K562 (cell line): ENCODE measurements at regions not wholly inside any gene's neighbourhood (a gene's known extent, or its start where the extent isn't known, plus 50 kb on each side); places are given as distances from the start of the nearest gene placed in this dataset.

ENCODE experiments used
- ATAC-seq: fragments of 200-7000 bp; cut with Tn5 transposase; 3 replicates; pipeline ENCODE4 v1.9.1; 2020; ENCODE audit warnings: moderate library complexity
- BruUV-seq: library from RNA; stranded (reverse); fragments of 400-500 nt; replicated peaks from 2 replicates; lab custom pipeline; 2021; lab: Mats Ljungman, UMichigan
- CTCF ChIA-PET: fragments of 300-600 bp; formaldehyde crosslinking; extraction: SDS; loops from one replicate; lab custom pipeline; 2021; ENCODE audit warnings: low intra/inter-chr PET ratio; lab: Yijun Ruan, JAX
- POLR2A ChIA-PET: fragments of 300-600, 350-650 bp; sonication (Branson Sonifier 250); formaldehyde crosslinking; extraction: SDS; loops from one replicate; lab custom pipeline; 2021; ENCODE audit warnings: antibody characterized with exemption, inconsistent platforms; lab: Yijun Ruan, JAX
- DNase-seq, 4 experiments: peaks; one replicate each; pipeline versions ENCODE4 v3.0.0 to v3.0.0-alpha.2; 2011 to 2018; ENCODE audit warnings: low spot score in 3 of 4, mixed read lengths in 3 of 4; ENCODE audit errors: extremely low read depth in 1 of 4
- FAIRE-seq: peaks from 2 replicates; lab custom pipeline; 2011; peaks lifted over from hg19 to GRCh38; lab: Jason Lieb, UNC
- H2AFZ ChIP-seq: 2 replicates; pipeline ENCODE4 v1.6.0; 2011; ENCODE audit warnings: low read depth, low read length, control low read depth, inconsistent platforms
- H3K27ac ChIP-seq: fragments of 200-600 bp; 3 replicates; pipeline ENCODE4 v1.8.0; 2011; ENCODE audit warnings: low read depth, mild to moderate bottlenecking, control low read depth, inconsistent platforms, low read length, moderate library complexity, mixed read lengths; ENCODE audit errors: extremely low read depth
- H3K27me3 ChIP-seq, 2 experiments: fragments of 300-600 bp in 1 of 2; 2 replicates in 1 of 2; 3 replicates in 1 of 2; pipeline versions ENCODE4 v1.6.0 to v1.8.0; 2011; ENCODE audit warnings: inconsistent platforms in 2 of 2, low read length in 2 of 2, mild to moderate bottlenecking in 1 of 2, mixed read lengths in 1 of 2, moderate library complexity in 1 of 2; ENCODE audit not compliant: control insufficient read depth in 2 of 2, insufficient read depth in 2 of 2
- H3K36me3 ChIP-seq: fragments of 300-600 bp; 3 replicates; pipeline ENCODE4 v1.8.0; 2011; ENCODE audit warnings: mild to moderate bottlenecking, low read length, inconsistent platforms; ENCODE audit not compliant: control insufficient read depth, insufficient read depth
- H3K4me1 ChIP-seq, 2 experiments: fragments of 200-600 bp in 1 of 2; replicated peaks in 1 of 2; 2 replicates in 1 of 2; 3 replicates in 1 of 2; pipeline versions ENCODE4 v1.5.1 to v1.8.0; 2011; ENCODE audit warnings: inconsistent platforms in 2 of 2, low read length in 2 of 2, mild to moderate bottlenecking in 1 of 2, mixed read lengths in 1 of 2, moderate library complexity in 1 of 2; ENCODE audit not compliant: control insufficient read depth in 2 of 2, insufficient read depth in 2 of 2
- H3K4me2 ChIP-seq: 2 replicates; pipeline ENCODE4 v1.6.1; 2011; ENCODE audit warnings: low read length, control low read depth, inconsistent platforms, mixed read lengths; ENCODE audit not compliant: insufficient read depth
- H3K4me3 ChIP-seq: fragments of 200-600 bp; sonication (generic), shearing (Covaris generic); 2 replicates; pipeline ENCODE4 v1.5.1; 2016; ENCODE audit warnings: control low read depth, inconsistent platforms
- H3K79me2 ChIP-seq: fragments of 200-600 bp; 3 replicates; pipeline ENCODE4 v1.8.0; 2011; ENCODE audit warnings: low read length, inconsistent platforms; ENCODE audit not compliant: control insufficient read depth, insufficient read depth
- H3K9ac ChIP-seq, 2 experiments: 2 replicates each; pipeline versions ENCODE4 v1.6.0 to v1.6.1; 2011; ENCODE audit warnings: low read depth in 2 of 2, low read length in 2 of 2, control low read depth in 1 of 2, inconsistent platforms in 1 of 2, mild to moderate bottlenecking in 1 of 2, mixed read lengths in 1 of 2; ENCODE audit not compliant: insufficient read depth in 1 of 2
- H3K9me1 ChIP-seq: one replicate; pipeline ENCODE4 v1.6.0; 2011; ENCODE audit warnings: inconsistent platforms, mild to moderate bottlenecking, low read length, moderate library complexity; ENCODE audit not compliant: control insufficient read depth, insufficient read depth
- H3K9me3 ChIP-seq: replicated peaks from 2 replicates; pipeline ENCODE4 v1.5.1; 2011; ENCODE audit warnings: low read depth, low read length, inconsistent platforms; ENCODE audit not compliant: control insufficient read depth, insufficient read depth
- H4K20me1 ChIP-seq: replicated peaks from 2 replicates; pipeline ENCODE4 v1.6.1; 2011; ENCODE audit warnings: low read length, inconsistent platforms, mixed read lengths; ENCODE audit not compliant: control insufficient read depth, insufficient read depth
- CBX5 ChIP-seq: IDR thresholded peaks from 2 replicates; pipeline ENCODE4 v1.6.1; 2014; ENCODE audit warnings: low read depth, borderline replicate concordance
- MCM3 ChIP-seq: fragments of 450-650 bp; IDR thresholded peaks from 2 replicates; pipeline ENCODE4 v1.6.1; 2016
- NR4A1 ChIP-seq, 2 experiments: fragments of 250-450 bp in 1 of 2; fragments of 450-650 bp in 1 of 2; sonication (Bioruptor Pico) in 1 of 2; IDR thresholded peaks; 2 replicates each; pipeline versions ENCODE4 v1.4.0 to v1.6.1; 2016 to 2020; ENCODE audit warnings: mild to moderate bottlenecking in 2 of 2, missing compliant biosample characterization in 1 of 2, missing genetic modification characterization in 1 of 2, moderate library complexity in 1 of 2
- SRSF1 ChIP-seq: fragments of 200-400 bp; formaldehyde crosslinking; IDR thresholded peaks from 2 replicates; pipeline ENCODE4 v1.6.1; 2017; ENCODE audit warnings: mild to moderate bottlenecking, low read depth, low read length, moderate library complexity
- ZBED1 ChIP-seq: IDR thresholded peaks from 2 replicates; pipeline ENCODE4 v1.6.1; 2014
- ZNF217 ChIP-seq: sonication (generic); formaldehyde crosslinking; IDR thresholded peaks from 2 replicates; pipeline ENCODE4 v1.8.0; 2022; ENCODE audit warnings: mild to moderate bottlenecking, missing genetic modification reagents
- ZNF584 ChIP-seq: fragments of 200-800 bp; sonication (Bioruptor generic); IDR thresholded peaks from 2 replicates; pipeline ENCODE4 v1.6.1; 2016; ENCODE audit warnings: low read depth, mild to moderate bottlenecking, missing genetic modification characterization, missing compliant biosample characterization
- ZNF764 ChIP-seq: fragments of 250-450 bp; sonication (Bioruptor Pico); IDR thresholded peaks from 2 replicates; pipeline ENCODE4 v1.4.0; 2020; ENCODE audit warnings: low read depth, mild to moderate bottlenecking, moderate library complexity
- WGBS: fragments of 100-300 bp; shearing (Covaris generic); methylation state at CpG from one replicate; pipeline ENCODE4 v1.1.6; 2016; ENCODE audit warnings: low coverage, mixed read lengths; ENCODE audit not compliant: insufficient coverage; ENCODE audit errors: missing lambda C conversion rate; 5-methylcytosine and 5-hydroxymethylcytosine counted together
- in situ Hi-C: fragments of 300-500 bp; cut with MboI; formaldehyde crosslinking; loops from 4 replicates; pipeline ENCODE4 v1.15.0; 2018; ENCODE audit warnings: inconsistent platforms, mixed read lengths
- intact Hi-C: fragments of 100-400 bp; cut with micrococcal nuclease; formaldehyde crosslinking; loops from 2 replicates; pipeline ENCODE4 v1.14.2; 2022
- TF ChIP-seq, protein P1 (sequence below), 2 experiments: fragments of 450-650 bp; IDR thresholded peaks; 2 replicates each; pipeline ENCODE4 v1.6.1; 2018; ENCODE audit warnings: mild to moderate bottlenecking in 2 of 2, low read depth in 1 of 2; ENCODE audit not compliant: partially characterized antibody in 2 of 2
- TF ChIP-seq, protein P2 (sequence below): fragments of 250-450 bp; sonication (Bioruptor Pico); IDR thresholded peaks from 2 replicates; pipeline ENCODE4 v1.5.0; 2022; ENCODE audit warnings: mild to moderate bottlenecking

DNA sequence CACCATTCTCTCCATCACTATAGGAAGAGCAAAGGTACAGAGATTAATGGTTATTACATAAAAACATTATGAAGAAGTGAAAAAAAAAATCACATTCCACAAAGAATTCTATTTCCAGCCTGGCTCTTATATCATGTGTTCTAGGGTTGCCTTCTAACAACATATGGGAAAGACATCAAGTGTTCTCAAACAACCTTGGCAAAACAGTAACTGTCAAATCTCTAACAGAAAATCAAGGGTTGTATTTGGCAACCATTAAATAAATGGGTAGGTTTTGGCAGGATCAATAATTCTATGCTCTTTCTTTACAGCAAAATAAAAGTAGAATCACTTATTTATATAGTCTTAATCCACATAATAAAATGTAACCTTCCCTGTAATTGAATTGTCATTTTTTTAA is 728.9 kb downstream of the MAT2B start:
- Histone ChIP-seq H3K4me1 (no peaks in the 10 kb centered on the region), H3K9me3 (no peaks in the 10 kb centered on the region), H3K27ac (no peak overlapping the region), H3K27me3 (no peaks in the 10 kb centered on the region), H3K79me2 (no peaks in the 10 kb centered on the region), H3K4me3 (no peak overlapping the region), H3K9ac (no peak overlapping the region), H3K9me1 (no peaks in the 10 kb centered on the region), H3K36me3 (no peaks in the 10 kb centered on the region), H2AFZ (no peak overlapping the region), H4K20me1 (no peaks in the 10 kb centered on the region), H3K4me2 (no peak overlapping the region)
- in situ Hi-C loops = no loop called here
- FAIRE-seq (no peak), DNase-seq (no peak), ATAC-seq (no peak)
- no TSS peak for BruUV-seq
- no peak for TF ChIP-seq CBX5
- TF ChIP-seq ZNF584 (CRISPR knock-in tag) = no peak
- intact Hi-C loops = no loop called here
- POLR2A ChIA-PET = no interaction called here
- CTCF ChIA-PET = no interaction called here

DNA sequence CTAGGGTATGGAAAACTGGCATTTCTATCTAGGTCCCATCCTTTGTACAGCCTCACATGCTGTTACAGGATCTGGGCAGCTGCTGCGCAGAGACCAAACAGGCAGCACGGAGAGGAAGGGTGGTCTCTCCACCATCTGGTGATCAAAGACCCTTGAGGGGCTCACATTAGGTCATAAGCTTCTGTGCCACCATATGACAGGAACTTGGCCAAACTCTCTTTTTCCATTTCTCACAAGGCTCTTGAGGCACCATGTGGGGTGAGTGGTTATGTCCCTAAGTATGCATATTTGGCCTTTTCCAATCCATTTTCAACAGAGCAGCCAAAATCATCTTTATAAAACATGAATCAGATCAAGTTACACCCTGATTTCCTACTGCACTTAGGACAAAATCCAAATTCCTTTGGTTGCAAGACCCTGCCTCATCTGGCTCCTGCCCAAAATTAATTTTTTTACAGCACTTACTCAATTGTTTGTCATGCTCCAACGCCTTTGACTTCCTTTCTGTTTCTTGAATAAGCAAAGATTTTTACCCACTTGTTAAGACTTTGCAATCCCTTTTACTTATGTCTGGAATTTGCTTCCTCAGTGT is 730.0 kb downstream of the MAT2B start:
- H2AFZ ChIP-seq = no peak overlapping the region
- in situ Hi-C loops (no loop called here), intact Hi-C loops (no loop called here)
- H3K36me3 ChIP-seq = no peaks in the 10 kb centered on the region
- H3K4me3 ChIP-seq = no peak overlapping the region
- ATAC-seq = no peak
- 40% methylated on average over 3 of the region's 3 CpGs for WGBS
- ChIA-PET CTCF (no interaction called here), POLR2A (interaction anchor here (0.6 kb wide), 1 partner anchor 202 kb away, joined by 3 read pairs; no protein-coding TSS in a partner anchor)
- no peak for FAIRE-seq
- no TSS peak for BruUV-seq
- no peaks in the 10 kb centered on the region for H3K9me3 ChIP-seq
- no peak for DNase-seq
- no peak overlapping the region for H3K4me2 ChIP-seq
- no peak overlapping the region for H3K27ac ChIP-seq
- H3K79me2 ChIP-seq = no peaks in the 10 kb centered on the region
- no peaks in the 10 kb centered on the region for H4K20me1 ChIP-seq
- no peak overlapping the region for H3K9ac ChIP-seq
- H3K9me1 ChIP-seq = no peaks in the 10 kb centered on the region
- H3K27me3 ChIP-seq = no peaks in the 10 kb centered on the region
- no peaks in the 10 kb centered on the region for H3K4me1 ChIP-seq
- TF ChIP-seq SRSF1 (no peak), NR4A1 (CRISPR knock-in tag; IDR thresholded peaks at IDR 0.05) (no peak), NR4A1 (tag; IDR thresholded peaks at IDR 0.05) (no peak), MCM3 (no peak), ZBED1 (no peak), ZNF764 (CRISPR knock-in tag) (no peak), ZNF217 (CRISPR knock-in tag) (no peak)
- TF ChIP-seq, protein P1, sequence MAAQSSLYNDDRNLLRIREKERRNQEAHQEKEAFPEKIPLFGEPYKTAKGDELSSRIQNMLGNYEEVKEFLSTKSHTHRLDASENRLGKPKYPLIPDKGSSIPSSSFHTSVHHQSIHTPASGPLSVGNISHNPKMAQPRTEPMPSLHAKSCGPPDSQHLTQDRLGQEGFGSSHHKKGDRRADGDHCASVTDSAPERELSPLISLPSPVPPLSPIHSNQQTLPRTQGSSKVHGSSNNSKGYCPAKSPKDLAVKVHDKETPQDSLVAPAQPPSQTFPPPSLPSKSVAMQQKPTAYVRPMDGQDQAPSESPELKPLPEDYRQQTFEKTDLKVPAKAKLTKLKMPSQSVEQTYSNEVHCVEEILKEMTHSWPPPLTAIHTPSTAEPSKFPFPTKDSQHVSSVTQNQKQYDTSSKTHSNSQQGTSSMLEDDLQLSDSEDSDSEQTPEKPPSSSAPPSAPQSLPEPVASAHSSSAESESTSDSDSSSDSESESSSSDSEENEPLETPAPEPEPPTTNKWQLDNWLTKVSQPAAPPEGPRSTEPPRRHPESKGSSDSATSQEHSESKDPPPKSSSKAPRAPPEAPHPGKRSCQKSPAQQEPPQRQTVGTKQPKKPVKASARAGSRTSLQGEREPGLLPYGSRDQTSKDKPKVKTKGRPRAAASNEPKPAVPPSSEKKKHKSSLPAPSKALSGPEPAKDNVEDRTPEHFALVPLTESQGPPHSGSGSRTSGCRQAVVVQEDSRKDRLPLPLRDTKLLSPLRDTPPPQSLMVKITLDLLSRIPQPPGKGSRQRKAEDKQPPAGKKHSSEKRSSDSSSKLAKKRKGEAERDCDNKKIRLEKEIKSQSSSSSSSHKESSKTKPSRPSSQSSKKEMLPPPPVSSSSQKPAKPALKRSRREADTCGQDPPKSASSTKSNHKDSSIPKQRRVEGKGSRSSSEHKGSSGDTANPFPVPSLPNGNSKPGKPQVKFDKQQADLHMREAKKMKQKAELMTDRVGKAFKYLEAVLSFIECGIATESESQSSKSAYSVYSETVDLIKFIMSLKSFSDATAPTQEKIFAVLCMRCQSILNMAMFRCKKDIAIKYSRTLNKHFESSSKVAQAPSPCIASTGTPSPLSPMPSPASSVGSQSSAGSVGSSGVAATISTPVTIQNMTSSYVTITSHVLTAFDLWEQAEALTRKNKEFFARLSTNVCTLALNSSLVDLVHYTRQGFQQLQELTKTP (IDR thresholded peaks at IDR 0.05; ENCODE audit: low read depth in 1 of 2, partially characterized antibody in 2 of 2) = no peak
- TF ChIP-seq, protein P2, sequence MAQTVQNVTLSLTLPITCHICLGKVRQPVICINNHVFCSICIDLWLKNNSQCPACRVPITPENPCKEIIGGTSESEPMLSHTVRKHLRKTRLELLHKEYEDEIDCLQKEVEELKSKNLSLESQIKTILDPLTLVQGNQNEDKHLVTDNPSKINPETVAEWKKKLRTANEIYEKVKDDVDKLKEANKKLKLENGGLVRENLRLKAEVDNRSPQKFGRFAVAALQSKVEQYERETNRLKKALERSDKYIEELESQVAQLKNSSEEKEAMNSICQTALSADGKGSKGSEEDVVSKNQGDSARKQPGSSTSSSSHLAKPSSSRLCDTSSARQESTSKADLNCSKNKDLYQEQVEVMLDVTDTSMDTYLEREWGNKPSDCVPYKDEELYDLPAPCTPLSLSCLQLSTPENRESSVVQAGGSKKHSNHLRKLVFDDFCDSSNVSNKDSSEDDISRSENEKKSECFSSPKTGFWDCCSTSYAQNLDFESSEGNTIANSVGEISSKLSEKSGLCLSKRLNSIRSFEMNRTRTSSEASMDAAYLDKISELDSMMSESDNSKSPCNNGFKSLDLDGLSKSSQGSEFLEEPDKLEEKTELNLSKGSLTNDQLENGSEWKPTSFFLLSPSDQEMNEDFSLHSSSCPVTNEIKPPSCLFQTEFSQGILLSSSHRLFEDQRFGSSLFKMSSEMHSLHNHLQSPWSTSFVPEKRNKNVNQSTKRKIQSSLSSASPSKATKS (CRISPR knock-in tag) = no peak
